ENCODE measurements at regions not wholly inside any gene's neighbourhood (a gene's known extent, or its start where the extent isn't known, plus 50 kb on each side); places are given as distances from the start of the nearest gene placed in this dataset.
"Not testable (repeated sequence)": the region's sequence is repeated elsewhere in the genome, so short reads cannot be mapped to it uniquely, and the experiment has no call there.

DNA sequence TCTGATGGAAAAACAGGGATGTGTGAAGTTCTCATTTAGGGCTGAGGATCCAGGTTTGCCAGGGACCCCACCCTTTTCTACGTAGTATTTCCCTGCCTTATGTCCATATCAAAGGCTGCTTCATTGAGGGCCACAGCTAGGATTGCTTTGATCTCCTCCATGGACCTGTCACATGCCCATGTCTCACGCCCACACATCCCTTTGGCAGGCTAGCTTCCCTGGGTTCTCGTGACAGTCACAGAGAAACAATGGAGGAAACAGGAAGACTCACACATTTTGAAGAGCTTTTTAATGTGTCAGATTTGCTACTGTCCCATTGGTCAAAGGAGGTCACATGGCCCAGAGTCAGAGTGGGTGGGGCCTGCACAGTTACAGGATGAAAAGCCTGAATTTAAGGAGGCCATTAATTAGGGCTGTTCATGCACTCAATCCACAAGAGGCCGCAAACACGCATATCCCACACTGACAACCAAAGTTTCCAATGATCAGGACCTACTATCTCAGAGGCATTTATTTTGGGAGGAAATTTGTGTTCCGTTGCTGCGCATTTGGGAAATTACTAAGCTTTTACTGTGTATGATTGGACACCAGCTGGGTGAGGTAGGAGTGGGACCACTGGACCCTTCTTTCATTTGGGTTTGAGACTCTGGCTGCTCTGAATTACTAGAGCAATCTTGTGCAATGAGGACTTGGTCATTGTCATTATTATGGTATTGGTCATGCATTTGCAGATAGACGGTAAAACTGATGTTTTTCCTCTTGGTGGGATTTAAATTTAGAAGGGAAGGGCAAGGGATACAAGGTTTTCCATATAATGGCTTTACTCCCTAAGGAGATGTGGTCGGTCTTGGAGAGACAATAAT lies 266.2 kb downstream of the KTN1 start:
- DNase-seq = peak in 1 of 56 donors; percentile 7

DNA sequence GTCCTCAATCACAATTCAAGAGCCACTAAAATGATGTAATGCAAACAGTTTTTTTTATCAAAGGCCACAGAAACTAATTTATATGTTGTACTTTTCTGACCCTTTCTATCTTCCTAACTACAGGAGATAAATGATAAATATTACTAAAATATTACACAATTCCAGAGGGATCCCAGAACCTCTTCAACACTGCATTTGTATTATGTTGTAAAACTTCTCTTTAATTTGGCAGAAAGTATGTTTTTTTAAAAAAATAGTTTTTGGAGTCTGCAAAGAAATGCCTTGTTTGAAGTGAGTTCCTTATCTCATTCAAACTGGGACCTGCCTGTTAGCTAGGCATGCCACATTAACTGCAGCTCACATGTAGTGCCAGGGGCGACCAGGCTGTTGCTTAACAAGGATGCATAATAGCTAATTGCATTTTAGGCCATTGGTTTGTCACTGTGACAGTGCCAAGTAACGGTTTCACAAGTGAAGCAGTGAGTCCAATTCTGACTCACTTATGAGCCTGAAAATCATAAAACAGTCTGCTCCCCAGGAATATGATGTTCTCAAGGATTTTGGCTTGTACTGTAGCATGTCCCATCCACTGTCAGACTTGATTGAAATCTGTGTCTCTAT lies 266.9 kb downstream of the KTN1 start:
- peak in 8 of 56 donors; percentile 1 to 24 (median 4) for DNase-seq

DNA sequence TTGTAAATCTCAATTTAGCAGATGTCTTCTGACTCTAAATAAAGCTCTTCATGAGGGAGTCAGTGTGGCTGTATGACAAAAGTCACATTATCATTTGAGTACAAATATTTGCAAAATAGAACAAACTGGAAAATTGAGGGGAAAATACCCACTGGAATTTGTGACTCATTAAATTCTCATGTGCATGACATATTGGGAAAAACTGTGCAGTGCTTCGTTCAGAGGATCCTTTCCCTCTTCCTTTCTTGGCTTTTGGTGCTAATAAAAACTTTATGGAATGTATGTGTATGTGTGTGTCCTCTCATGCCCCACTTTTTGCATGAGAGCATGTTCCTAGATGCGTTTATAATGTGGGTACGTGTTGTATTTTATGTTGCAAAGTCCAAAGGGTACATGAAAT lies 267.8 kb downstream of the KTN1 start:
- no peak for DNase-seq

DNA sequence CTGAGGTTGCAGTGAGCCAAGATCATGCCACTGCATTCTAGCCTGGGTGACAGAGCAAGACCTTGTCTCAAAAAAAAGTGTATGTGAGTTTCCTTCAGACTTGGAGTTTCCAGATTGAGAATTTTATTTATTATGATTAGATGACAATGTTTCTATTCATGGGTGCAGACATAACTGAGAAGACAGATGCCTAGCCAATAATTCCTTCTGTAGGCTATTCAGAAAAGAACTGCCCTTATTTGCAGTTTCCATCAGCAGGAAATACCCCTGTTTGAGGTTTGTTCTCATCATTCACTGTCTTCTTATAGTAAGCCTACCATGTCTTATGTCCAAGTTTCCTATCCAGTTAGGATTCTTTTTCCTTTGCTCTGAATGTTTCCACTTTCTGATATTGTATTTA lies 269.0 kb downstream of the KTN1 start:
- no peak for DNase-seq

DNA sequence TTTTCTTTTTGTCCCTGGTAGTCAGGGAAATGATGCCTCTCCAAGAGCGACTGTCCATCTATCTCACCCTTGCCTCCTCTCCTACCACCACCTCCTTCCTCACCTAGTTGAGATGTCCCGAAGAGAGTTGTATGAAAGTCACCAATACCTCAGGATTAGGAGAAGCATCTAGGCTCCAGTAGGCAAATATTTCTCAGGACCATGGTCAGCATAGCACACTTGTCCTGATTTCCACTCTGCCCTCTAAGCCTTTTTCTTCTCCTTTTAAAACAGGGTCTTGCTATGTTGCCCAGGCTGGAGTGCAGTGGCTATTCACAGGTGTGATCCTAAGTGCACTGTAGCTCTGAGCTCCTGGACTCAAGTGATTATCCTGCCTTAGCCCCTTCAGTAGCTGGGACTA lies 268.4 kb upstream of the PELI2 start:
- DNase-seq = no peak

DNA sequence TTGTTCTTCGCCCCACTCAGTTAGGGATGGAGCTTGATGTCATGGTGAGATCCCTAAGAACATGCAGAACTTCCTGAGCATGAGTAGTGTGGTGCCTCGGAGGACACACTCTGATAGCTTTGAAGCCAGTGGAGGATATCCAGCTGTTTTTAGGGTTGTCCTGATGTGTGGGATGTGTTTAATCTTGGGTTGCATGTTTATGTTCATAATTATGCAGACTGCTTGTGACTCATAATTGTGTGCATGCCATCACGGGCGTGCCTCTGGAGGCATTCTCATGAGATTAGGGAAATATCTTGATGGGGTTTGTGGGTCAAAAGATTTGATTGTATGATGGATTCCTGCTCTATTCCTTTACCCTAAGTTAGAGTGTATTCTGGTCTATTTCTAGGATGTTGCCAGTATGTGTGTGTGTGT lies 267.4 kb upstream of the PELI2 start:
- DNase-seq = no peak

DNA sequence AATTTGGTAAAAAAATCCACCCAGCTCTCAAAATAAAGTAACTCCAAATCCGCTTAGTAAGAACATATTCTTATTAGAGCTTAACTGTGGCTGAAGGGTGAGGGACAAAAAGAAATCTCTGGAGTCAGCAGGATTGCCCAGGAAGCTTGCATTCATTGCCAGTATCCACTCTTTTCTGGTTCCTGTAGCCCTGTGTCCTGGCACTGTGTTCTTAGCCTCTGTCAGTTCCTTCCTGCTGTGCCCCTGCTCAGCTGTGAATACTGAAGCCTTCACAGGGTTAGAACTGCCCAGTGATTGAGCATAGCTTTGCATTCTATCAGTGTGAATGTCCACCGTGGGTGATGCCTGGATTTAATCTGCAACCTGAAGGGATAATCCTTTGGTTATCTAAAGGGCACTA lies 266.9 kb upstream of the PELI2 start:
- DNase-seq = peak in 1 of 56 donors; percentile 29

DNA sequence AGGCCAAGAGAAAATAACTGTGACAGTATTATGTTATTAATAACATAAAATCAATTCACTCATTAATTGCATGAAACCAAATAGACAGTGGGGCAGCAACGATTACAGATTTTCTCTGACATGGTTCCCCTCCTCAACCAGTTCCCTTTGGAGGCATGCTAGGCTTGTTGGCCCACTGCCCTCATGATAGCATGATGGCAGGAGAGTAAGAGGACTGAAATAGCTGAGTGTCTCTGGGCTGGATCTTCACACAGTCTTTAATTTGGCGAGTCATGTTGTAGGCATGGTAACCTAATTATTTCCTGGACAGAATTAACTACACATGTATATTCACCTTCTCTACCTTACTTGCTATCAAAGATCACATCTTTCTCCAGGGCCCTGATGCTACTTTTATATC lies 266.2 kb upstream of the PELI2 start:
- no peak for DNase-seq

DNA sequence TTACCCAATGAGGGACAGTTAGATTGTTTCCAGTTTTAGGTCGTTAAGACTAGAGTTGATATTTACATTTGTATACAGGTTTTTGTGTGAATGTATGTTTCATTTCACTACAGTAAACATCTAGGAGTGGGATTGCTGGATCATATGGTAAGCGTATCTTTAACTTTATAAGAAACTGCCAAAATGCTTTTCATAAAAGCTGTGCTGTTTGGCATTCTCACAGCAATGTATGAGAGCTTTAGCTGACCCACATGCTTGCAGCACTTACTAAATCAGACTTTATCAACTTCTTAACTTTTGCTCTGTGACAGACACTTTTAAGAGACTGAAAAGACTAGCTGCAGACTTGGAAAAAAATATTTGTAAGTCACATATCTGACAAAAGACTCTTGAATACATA lies 262.5 kb upstream of the PELI2 start:
- no peak for DNase-seq

DNA sequence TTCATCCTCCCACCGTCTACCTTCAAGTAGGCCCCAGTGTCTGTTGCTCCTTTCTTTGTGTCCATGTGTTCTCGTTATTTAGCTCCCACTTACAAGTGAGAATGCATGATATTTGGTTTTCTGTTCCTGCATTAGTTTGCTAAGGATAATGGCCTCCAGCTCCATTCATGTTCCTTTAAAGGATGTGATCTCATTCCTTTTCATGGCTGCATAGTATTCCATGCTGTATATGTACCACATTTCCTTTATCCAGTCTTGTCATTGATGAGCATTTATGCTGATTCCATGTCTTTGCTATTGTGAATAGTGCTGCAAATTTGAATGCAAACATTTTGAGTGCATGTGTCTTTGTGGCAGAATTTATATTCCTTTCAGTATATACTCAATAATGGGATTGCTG lies 259.6 kb upstream of the PELI2 start:
- DNase-seq = no peak

DNA sequence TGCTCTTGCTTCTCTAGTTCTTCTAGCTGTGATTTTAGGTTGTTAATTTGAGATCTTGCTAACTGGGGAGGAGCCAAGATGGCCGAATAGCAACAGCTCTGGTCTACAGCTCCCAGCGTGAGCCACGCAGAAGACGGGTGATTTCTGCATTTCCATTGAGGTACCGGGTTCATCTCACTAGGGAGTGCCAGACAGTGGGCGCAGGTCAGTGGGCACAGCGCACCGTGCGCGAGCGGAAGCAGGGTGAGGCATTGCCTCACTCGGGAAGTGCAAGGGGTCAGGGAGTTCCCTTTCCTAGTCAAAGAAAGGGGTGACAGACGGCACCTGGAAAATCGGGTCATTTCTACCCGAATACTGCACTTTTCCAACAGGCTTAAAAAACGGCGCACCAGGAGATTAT lies 256.6 kb upstream of the PELI2 start:
- not testable (repeated sequence) for DNase-seq

DNA sequence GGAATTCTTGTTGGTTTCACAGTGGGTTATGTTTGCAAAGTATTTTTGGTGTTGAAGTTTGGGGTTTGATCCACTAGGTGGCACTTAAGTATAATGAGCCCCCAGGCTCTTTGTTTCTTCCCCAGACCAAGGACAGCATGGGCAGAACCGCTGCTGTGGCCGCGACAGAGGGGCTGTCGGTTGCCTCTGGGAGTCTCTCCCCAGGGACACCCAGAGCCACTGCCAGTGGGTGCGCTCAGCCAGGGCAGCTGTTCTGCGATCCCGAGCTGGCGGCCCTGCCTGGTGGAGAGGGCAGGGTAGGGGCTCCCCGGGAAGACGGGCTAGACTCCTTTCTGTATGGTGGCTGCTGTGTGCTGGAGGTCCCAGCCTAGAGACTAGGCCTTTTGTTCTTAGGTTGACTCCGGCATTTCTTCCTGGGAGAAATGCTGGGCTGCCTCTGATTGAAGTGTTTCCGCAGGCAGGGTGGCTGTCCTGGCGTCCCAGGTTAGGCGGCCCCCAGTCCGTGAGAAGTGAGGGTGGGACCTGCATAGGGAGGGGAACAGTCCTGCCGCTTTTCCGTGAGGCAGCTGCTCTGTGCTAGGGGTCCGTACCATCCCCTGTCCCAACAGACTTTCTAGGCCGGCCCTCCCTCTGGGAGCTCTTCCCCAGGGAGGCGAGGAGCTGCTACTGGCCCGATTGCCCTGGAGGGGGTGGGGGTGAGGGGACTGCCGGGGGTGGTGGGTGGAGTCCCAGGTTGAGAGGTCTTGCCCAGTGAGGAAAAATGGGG lies 253.1 kb upstream of the PELI2 start:
- DNase-seq = no peak

DNA sequence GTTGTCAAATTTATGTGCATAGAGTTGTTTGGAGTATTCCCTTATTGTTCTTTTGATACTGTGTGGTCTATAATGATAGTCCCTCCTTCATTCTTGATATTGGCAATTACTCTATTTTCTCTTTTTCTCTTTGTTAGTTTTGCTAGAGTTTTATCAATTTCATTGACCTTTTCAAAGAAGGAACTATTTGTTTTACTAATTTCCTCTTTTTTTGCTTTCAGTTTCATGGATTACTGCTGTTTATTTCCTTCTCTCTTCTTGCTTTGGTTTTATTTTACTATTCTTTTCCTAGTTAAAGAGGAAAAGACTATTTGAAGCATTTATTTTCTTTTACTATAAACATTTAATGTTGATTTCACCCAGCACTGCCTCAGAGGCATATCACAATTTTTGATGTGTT lies 250.9 kb upstream of the PELI2 start:
- no peak for DNase-seq

DNA sequence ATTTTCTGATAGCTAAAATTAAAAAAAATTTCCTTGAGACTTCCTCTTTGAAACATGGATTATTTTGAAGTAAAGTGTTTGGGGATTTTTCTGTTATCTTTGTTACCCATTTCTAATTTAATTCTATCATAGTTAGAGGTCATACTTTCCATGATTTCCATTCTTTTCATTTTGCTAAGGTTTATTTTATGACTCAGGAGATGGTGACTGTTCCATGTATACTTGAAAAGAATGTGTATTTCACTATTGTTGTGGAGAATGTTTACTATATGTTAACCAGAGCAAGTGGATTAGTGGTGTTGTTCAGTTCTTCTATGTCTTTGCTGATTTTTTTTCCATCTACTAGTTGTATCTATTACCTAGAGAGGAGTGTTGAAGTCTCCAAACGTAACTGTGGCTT lies 250.5 kb upstream of the PELI2 start:
- DNase-seq = no peak

DNA sequence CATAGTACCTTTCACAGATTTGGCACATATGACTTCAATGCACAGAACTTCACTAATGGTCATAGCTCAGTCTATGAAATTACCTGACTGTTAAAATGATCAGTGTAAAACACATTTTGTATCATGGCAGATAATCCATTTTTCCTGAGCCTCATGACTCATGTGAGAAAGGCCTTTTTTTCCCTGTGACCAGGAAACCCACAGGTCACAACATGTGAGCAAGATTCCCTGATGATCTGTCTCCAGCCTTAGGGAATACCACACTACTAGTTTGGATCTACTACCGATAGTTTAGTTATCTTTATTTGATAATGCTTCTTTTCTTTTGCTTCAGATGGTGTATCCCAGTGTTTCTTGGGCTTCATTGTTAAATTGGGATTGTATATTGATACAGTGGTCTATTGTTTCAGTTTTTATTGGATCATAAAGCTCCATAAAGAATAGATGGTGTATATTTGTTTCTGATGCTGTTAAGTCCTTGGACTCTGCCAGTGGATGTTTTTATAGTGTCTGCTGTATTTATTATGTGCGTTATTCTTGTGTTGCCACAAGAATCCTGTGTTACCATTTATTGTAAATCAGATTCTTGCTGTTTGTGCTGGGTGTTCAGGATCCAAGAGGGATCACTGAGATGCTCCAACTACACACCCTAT lies 248.7 kb upstream of the PELI2 start:
- no peak for DNase-seq

DNA sequence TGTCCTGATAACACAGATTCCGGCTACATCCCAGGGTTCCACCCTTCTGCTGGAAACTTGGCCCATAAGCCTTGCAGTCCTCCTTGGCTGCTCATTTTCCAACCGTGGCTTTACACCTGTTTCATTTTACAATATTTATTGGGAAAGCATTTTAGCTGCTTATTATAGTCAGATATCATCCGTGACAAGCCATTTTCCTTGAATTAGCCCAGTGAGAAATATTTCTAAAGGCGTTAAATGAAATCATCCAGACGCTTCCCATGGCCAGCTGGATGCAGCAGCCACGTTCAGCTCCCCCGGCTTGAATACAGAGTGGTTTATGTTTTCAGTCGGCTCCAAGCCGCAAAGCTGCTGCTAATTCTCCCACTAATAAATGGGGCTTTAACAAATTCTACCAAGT lies 245.0 kb upstream of the PELI2 start:
- DNase-seq = peak in 1 of 56 donors; percentile 17

DNA sequence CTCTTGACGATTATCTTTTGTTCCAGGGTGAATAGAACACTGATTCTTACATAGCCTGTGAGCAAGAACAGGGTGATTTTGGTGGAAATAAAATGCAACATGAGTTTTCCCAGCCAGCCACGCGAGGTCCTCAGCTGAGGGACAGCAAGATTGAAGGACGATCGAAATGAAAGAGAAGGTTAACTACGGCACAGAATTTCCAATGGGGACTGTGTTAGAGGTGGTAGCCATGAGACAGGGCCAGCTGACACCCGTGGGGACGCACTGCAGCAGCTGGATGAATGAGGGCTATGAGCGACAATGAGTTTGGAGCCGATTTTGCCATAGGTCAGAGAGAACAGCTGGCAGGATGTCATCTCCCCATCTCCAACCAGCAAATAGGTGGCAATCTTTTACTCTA lies 243.4 kb upstream of the PELI2 start:
- peak in 9 of 56 donors; percentile 7 to 34 (median 15) for DNase-seq

DNA sequence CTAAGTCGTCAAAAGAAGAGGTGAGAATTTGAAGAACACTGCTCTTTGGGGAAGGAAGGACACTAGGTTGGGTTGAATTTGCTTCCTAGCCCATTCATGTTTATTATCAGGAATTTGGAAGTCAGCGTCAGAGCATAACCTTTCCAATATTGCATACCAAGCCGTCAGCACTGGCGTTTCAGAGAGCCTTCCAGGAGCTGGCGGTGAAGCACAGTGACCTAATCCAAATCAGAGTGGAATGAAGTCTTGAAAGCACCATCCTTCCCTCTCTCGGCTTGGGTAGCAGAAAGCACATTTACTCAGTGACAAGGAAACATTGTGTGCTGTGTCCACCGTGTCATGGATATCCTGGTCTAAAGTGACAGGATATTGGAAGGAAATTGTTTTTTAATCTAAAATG lies 240.3 kb upstream of the PELI2 start:
- DNase-seq = no peak

DNA sequence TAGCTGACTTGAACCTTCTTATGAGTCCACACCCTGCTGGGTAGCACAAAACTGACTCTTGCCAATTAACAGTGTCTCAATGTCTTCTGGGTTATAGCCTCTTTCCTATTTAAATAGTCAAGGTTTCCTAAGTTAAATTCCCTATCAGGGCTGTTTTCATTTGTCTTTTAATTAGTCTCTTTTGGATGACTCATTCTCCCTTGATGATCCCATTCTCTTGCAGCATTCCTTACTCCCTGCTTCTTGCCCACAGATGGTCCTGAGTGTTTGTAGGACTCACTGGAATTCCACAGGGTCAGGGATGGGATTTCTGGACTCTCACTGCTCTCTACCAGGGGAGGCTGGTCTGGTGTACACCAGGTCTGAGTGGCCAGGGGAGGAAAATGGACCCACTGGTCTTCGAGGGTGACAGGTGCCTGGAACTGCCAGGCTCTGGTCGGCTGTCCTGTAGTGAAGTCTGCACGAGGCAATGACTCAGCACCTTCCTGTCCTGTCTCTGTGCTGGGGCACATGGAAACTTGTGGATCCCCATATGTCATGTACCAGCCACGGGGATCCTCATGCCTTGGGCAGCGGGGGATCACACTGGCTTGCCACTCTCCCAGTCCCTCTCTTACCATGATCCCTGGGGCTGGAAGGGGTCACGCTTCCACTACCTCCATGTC lies 236.5 kb upstream of the PELI2 start:
- no peak for DNase-seq

DNA sequence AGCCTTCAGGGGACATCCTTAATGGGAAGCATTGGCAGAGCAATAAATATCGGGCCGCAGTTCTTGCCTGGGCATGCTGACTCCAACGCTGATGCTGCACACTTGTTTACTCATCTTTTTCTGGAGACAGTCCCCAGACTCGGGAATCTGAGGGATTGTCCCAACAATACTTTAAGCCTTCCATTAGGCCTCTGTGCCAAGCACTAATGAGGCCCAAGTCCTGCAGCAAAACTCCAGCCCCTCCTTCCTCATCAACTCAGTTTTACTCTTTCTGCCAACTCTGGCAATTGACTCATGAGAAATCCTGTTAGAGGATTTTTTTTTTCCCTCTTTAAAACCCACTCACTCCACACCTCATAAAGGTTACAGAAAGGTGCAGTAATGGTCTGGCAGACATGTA lies 233.4 kb upstream of the PELI2 start:
- DNase-seq = no peak

DNA sequence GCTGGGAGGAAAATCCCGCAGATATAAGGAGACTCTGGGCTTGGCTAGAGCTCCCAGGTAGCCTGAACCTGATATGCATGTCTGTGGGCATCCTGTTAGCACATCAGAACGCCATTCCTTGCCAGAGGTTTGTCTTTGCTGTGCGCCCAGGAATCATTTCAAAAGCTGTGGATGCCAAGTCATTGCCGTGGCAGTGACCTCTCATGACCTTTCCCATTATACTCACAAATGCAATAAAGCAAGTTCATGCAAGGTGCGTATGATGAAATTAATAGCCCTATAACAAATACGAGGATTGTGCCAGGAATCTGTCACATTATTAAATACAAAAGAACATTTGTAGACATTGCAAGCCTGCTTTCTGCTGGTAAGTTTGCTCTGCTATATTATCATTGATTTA lies 229.1 kb upstream of the PELI2 start:
- no peak for DNase-seq

Measured in nucleus accumbens (tissue), 56 donors.